Limb (tissue), 2 donors: ENCODE measurements at regions not wholly inside any gene's neighbourhood (a gene's known extent, or its start where the extent isn't known, plus 50 kb on each side); places are given as distances from the start of the nearest gene placed in this dataset.

Source experiments
- DNase-seq, 2 donors: peaks; one replicate each; pipeline ENCODE4 v3.0.0-alpha.2; 2016; ENCODE audit errors: extremely low spot score in 2 of 2

DNA sequence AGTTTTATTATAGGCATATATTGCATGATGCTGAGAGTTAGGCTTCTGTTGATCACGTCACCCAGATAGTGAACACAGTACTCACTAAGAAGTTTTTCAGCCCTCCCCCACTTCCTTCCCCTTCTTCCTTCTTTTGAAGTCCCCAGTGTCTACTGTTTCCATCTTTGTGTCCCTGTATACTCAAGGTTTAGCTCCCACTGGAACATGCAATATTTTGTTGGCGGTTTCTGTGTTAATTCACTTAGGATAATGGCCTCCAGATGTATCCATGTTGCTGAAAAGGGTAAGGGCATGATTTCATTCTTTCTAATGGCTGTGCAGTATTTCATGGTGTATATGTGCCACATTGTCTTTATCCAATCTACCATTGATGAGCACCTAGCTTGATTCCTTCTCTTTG lies 764.3 kb downstream of the MTRR start:
- no peak for DNase-seq

- DNase-seq = peak in 1 of 2 donors; percentile 30
These were observed 764.7 kb downstream of the MTRR start for GRCh38 chr5:8633696-8634095.

DNA sequence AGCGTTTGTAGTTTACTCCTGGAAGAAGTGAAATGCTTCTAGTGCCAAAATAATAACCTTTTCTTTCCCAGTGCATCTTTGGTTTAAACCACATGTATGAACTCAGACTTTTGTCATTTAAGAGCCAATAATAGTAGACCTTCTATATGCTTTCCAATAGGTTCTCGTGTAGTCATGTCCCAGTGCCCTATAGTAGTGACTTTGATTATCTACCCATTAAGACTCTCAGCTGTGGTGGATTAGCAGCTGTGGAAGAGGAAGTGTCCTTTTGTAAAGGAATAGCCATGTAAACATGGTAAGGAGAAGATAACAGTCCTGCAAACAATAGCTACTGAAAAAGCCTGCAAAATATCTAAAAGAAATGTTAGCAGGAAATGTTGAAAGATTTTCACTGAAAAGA lies 765.3 kb downstream of the MTRR start:
- no peak for DNase-seq

DNA sequence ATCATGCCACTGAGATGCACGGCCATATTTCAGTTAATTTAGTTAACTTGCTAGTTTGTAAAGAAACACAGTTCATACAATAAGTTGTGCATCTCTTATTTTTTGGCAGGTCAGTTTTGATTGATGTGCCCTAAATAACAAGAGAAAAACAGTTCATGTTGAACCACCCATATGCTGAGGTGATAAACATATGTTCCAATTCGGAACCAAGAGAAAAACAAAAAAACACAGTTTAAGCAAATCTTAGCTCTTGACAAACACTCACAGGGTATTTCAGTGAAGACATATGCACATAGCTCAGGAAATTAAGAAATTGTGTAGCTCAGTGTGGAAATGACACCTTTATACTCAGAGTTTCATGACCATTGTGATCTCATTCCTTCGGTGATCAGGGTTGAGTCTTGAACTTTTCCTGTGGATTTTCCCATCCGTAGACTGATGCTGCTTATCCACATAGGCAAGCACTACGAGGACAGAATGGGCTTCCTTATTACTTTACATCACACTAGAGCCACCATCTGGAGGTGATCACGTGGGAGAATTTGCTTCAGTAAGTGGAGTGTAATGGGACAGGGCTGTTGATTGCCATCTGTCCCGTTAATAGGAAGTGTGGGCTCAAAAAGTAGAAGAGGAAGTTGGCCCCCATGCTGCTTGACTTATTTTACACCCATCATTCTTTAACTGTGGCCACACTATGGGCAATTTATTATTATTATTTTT lies 773.0 kb downstream of the MTRR start:
- no peak for DNase-seq

GRCh38 chr5:8644377-8644776 lies 775.4 kb downstream of the MTRR start:
- no peak for DNase-seq

DNA sequence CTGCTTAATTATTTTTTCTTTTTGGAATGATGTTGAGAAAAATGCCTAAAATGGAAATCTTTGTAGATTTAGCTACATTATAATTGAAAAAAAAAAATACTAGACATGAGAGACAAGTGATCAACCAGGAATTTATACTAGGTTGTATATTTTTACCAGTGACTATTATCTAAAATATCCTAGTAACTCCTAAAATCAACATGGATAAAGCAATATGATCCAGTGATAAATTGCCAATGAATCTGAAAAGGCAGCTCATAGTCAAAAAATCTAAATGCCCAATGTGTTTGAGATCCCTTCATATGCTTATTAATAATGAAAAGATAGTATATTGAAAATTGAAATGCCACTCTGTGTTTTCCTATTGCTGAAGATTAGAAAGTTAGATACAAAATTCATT lies 778.2 kb downstream of the MTRR start:
- no peak for DNase-seq

DNA sequence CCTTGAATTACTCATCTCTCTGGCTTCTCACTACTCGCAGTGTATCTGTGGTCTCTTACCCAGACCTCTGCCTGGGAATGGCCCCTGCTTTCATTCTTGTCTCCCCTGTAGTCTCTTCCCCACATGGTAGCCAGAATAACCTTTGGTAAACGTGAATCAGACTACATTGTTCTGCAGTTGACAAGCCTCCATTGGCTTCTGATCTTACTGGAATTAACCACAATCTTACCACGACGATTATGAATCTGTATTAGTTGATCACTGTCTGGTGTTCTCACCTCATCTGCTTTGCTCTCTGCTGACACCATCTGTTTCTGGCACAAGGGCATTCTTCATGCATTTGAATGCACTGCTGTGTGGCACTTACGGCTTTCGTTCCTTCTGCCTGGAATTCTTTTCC lies 781.2 kb downstream of the MTRR start:
- no peak for DNase-seq

DNA sequence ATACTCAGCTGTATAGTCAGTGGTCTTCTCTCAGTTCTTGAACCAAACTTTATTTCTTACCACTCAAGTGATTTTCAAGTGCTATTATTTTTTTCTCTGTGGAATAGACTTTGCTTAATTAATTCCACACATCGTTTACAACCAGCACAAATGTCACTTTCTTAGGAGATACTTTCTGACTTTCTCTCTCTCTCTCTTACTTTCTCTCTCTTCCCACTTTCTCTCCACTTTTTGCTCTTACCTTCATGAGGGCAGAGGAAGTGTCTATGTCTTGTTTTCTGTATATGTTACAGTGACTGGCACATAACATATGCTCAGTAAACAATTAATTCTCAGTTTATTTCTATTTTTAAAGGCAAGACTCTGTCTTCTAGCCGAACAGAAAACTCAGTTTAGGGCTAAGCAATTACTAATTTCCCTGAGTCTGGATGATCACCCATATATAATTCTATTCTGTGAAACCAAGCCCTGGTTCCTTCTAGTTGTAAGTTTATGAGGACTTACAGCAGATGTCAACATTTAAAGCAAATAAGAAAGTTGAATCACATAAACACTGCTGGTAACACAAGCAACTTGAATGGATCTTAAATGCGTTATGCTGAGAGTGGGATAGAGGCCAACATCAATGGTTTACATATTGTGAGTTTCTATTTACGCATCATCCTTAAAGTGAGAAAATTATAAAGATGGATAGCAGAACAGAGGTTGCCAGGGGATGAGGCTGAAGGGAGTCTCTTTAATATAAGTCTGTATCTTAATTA lies 791.4 kb downstream of the MTRR start:
- no peak for DNase-seq

DNA sequence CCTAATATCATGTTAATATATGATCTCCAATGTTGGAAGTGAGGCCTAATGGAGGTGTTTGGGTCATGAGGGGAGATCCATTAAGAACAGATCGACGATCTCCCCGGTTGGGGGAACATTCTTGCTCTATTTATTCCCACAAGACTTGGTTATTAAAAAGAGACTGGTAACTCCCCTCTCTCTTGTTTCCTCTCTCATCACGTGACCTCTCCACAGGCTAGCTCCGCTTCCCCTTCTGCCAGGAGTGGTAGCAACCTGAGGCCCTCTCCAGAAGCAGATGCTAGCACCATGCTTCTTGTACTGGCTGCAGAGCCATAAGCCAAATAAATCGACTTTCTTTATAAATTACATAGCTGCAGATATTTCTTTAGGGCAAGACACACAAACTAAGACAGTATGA lies 794.4 kb downstream of the MTRR start:
- DNase-seq = no peak

GRCh38 chr5:8675182-8675581 lies 806.2 kb downstream of the MTRR start:
- DNase-seq = no peak

DNA sequence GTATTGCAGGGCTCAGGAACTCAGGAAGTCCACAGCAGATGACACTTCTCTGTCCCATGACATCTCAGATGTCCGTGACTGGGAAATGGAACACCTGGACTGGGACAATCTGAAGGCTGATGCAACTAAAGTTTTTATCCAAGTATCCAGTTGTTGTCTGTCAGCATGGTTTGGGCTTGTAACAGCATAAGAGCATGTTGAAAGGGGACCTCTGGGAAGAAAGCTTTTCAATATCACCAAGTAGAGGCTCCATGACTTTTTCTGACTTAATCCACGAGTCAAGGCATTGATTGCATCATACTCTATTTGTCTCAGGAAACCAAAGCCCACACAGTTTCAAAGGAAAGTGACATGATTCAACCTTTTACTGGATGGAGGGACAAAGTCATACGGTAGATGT lies 807.7 kb downstream of the MTRR start:
- DNase-seq = no peak

GRCh38 chr5:8682381-8682780 lies 813.4 kb downstream of the MTRR start:
- DNase-seq = no peak

DNA sequence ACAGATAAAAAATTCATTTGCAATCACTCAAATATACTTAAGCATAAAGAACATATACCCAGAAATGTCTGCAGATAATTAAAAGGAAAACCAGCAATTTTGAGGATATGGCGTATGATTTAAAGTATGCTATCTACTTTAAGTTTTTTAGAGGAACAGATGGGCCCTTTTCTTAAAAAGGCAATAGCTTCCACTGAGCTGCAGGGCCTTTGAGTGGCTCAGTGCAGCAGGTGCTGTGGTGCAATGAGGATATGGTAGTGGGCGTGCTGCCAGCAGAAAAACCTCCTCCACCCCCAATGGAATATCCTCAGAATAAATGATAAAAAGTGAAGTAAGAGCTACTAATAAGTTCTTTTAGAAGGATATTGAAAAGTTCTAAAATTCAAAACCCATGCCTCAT lies 814.5 kb downstream of the MTRR start:
- DNase-seq = peak in 1 of 2 donors; percentile 6

DNA sequence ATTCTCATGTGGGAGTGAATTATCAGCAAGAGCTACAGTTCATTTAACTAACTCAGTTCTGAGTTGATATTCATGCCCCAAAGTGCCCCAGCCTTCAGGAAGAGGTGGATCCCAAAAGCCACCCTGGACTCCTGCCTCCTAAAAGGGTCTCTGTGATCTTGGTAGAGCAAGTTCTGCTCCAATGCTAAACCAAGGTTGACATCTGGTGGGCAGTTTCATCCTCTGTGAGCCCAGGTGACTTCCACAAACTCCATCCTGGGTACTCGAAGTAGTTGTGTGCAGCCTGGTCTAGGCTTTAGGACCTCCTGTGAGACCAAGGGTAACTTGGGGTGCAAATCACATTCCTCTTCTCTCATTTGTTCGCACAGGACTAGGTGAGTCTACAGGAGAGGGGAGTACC lies 816.8 kb downstream of the MTRR start:
- DNase-seq = no peak

GRCh38 chr5:8686707-8687106 lies 817.8 kb downstream of the MTRR start:
- DNase-seq = no peak

DNA sequence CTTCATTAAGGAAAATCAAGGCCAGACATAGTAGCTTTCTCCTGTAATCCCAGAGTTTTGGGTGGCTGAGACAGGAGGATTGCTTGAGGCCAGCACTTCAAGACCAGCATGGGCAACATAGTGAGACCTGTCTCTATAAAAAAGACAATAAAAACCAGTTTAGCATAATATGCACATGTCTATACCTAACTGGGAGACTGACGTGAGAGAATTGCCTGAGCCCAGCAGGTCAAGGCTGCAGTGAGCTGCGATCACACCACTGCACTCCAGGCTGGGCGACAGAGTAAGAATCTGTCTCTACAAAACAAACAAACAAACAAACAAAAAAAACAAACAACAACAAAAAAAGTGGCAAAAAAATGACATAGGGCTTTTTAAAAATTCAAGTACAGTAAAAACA lies 820.8 kb downstream of the MTRR start:
- no peak for DNase-seq

GRCh38 chr5:8691221-8691620 lies 822.3 kb downstream of the MTRR start:
- no peak for DNase-seq

DNA sequence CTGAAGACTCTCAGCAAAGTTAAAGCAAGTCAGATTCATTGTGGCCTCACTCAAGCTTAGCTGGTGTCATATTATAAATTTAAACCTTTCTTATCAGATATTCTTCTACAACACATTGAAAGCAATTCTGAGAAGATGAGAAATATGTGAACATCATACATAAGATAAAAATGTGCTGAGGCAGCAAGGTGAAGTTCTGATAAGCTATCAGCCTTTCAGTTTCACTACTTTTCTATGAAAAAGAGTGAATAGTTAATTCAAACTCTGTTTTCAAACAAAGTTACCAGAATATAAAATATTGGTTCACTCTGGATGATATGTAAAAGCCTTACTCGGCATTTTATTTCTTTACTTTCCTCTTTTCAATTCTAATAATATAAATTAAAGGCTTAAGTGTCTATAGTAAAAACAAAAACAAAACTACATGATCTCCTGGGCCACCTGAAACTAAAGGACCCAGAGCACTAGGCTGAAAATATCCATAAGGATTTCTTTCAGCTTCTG lies 824.4 kb downstream of the MTRR start:
- no peak for DNase-seq

DNA sequence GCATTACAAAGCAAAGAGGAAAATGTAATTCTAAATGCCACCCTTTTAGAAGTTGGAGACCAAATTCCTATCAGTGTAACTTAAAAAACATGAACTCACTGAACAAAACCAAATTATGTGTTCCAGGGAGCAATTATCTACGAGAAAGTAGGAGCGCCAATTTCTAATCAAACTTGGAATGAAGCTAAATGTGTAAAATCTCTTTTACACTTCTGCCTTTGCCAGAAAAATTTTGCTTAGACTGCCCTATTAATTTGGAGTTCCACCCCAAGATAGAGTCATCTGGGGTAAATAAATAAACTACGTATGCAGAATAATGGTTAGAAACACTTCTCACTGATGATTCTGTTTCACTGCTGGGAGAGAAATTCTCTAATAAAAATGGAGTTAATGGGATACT lies 825.6 kb downstream of the MTRR start:
- DNase-seq = no peak

DNA sequence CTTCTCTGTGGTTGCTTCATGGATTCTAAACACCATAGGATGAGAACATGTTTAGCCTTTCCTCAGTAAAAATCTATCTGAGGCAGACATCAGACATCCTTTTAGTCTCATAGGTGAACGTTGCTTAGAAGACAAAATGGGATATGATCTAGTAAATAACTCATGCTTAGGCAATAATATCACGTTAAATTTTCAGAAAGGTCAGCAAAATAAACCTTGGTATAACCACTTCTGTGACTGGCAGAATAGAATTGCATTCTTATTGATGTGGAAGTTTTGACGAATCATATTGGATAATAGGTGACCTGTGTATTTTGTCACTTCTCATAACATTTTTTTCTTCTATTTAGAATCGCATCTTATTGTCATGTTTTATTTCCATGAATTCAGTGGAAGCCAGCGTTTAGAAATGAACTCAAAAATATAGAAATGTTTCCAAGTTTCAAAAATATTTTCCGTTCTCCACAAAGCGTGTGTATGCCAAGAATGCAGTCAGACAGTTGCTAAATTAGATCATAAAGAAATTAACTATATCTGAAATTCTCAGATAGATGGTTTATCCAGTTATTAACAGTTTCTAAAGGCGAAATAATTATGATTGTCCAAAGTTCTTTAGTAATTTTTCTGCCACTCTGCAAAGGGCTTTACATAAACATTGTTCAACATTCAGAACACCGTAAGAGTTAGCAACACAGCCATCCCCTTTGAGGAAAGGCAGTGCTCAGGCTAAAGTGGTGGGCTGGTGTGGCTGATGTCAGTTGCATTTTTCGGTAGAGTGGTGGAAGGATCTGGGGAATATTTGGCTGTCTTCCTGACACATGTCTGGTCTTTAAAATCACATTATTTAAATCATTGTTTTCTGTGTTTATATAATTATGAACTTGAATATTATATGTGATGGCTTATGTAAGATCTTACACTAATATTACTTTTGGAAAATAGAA lies 827.2 kb downstream of the MTRR start:
- DNase-seq = peak in 1 of 2 donors; percentile 16

DNA sequence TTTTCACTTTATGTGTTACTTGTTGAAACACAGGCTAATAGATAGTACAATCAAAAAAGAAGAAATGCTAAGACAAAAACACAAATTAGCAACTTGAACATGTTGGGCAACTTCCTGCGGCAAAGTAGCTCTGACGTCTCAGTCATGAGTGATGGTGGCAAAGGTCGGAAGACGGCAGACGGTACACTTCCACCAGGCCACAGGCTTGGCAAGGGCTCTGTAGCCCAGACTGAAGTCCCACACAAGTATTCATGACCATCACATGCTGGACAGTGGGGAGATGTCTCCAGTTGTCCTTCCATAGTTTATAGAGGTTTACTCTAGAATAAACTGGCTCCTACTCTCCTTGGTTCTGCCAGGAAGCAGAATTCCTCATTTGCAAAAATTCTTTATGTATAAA lies 831.3 kb downstream of the MTRR start:
- no peak for DNase-seq

DNA sequence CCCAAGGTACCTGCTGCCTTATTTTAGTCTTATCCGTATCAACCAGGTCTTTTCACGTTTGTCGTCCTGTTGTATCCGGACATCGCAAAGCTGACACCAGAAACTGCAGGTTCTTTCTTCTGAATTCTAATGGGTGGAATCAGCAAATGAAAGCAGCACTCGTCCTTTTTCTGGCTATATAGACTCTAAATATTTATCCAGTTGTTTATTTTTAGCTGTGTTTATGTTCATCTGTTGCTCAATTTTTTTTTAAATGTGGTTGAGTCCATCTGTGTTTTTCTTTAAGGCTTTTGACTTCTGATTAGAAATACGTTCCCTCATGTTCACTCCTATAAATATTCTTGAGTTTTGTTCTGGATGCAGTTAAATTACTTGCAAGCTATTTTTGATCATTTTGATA lies 831.7 kb downstream of the MTRR start:
- DNase-seq = no peak
